Cardiac fibroblast (primary cell): ENCODE measurements at regions not wholly inside any gene's neighbourhood (a gene's known extent, or its start where the extent isn't known, plus 50 kb on each side); places are given as distances from the start of the nearest gene placed in this dataset.
A peak's percentile ranks its signal among the peaks of the same experiment; 100 is the strongest.

Source experiments
- DNase-seq, 2 donors: peaks; one replicate each; pipeline versions ENCODE4 v3.0.0 to v3.0.0-alpha.2; 2010; ENCODE audit warnings: low read depth in 2 of 2
- H3K4me3 ChIP-seq, 2 donors: replicated peaks in 1 of 2; 1 replicate in 1 of 2; 2 replicates in 1 of 2; pipeline ENCODE4 v1.5.1; 2011; ENCODE audit warnings: low read depth in 2 of 2, low read length in 2 of 2, mild to moderate bottlenecking in 2 of 2, moderate library complexity in 1 of 2
- TF ChIP-seq, protein P1 (sequence below): IDR thresholded peaks from one replicate; pipeline ENCODE4 v1.5.1; 2011; ENCODE audit warnings: low read depth, mild to moderate bottlenecking, low read length, inconsistent platforms

DNA sequence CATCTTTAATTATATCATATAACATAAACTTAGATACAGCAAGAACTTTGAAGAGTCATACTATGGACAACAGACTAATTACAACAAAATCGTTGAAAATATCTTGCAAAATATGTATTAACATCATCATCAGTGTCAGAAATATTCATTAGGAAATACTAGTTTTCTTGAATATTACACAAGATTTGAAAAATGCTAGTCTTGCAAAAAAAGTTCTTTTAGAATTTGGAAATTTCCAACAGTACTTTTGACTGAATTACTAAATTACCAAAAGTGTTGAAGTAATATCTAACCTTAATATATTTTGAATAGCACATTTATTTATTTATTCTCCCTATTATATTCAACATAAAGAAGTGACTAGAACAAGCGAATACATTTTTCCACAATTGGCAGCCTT is 1224.8 kb upstream of the EYS start:
- no peak overlapping the region for H3K4me3 ChIP-seq
- no peak for DNase-seq
- TF ChIP-seq, protein P1, sequence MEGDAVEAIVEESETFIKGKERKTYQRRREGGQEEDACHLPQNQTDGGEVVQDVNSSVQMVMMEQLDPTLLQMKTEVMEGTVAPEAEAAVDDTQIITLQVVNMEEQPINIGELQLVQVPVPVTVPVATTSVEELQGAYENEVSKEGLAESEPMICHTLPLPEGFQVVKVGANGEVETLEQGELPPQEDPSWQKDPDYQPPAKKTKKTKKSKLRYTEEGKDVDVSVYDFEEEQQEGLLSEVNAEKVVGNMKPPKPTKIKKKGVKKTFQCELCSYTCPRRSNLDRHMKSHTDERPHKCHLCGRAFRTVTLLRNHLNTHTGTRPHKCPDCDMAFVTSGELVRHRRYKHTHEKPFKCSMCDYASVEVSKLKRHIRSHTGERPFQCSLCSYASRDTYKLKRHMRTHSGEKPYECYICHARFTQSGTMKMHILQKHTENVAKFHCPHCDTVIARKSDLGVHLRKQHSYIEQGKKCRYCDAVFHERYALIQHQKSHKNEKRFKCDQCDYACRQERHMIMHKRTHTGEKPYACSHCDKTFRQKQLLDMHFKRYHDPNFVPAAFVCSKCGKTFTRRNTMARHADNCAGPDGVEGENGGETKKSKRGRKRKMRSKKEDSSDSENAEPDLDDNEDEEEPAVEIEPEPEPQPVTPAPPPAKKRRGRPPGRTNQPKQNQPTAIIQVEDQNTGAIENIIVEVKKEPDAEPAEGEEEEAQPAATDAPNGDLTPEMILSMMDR: no peak

DNA sequence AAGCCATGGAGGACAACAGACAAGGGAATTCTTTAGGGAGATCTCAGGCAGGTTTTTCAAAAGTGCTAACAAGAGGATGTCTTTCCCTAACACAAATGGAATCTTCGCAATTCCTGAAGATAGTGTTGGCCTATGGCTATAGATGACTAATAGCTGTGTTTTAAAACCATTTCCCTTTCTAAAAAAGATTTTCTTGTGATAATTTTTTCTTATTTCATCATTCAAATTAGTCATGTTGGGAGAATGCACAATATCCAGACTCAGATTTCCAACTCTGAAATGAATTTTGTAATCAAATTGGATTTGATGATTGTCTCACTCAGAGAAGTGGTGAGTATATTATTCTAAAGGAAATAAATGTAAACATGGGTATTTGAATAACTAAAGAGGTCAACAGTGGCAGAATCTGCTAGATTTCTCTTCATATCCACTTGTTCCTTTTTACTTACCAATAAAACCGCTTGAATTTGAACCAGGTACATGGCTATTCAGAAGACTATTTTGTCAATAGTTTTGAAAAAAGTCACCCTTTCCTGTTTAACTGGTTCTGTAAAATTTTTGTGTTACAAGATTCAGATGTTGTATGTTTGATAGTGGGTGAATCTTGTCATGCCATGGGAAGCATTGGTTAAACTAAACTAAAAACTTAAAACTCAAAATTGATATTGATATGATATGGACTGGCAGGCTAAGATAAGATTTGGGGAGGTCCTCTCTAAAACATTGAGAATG is 1223.7 kb upstream of the EYS start:
- H3K4me3 ChIP-seq: no peak overlapping the region
- DNase-seq: peak; percentile 56 to 63
- TF ChIP-seq, protein P1: no peak

DNA sequence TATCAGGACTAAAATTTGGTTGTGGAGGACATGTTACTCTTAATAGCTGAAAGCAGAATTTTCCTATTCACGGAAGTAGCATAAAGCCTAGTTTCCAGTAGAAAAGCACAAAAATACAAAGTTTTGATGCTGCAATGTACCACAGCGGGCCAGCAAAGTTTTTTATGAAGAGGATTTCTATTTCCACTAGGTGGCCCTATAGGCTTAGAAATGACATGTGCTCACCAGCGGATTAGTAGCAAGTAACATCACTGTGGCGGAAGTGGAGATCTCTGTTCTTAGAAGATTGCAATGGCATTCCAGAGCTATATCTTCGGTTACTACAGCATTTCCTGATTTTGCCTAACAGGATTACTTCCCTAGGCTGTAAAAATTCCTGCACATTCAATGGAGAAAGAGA is 1219.0 kb upstream of the EYS start:
- no peak overlapping the region for H3K4me3 ChIP-seq
- TF ChIP-seq, protein P1: peak; percentile 13
- DNase-seq: peak; percentile 60 to 66

DNA sequence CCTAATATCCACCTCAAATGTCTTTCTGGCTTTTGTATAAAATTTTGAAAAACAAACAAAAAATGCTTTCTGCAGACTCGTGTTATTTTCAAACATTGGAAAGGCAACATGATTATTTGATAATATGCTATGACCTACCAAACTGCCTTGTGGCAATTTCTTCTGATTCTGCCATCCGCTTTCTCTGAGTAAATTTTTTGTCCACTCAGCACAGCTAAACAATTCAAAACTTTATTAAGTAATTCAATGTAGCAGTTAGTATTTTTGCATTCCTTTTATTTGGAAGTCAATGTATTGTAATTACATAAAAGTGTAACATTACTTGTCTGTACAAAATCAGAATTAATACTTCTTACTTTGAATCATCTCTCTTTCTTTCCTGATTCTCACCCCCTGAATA is 1206.6 kb upstream of the EYS start:
- DNase-seq: no peak

DNA sequence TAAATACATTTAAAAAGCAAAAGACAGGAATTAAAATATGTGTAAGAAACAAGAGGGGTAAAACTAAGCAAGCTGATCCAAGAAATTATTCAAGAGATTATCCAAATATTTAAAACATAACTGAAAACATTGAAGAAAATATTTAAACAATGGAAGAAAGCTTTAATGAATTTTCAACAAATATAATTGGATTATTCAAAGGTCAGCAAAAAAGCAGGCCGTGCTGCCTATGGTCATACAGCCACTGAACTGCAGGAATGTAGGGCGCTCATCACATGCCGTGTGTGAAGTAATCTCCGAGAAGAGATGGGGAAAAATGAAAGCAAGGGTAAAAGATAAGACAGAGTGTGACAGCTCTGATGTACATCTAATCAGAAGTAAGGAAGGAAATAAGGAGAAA is 1195.4 kb upstream of the EYS start:
- DNase-seq: no peak
- TF ChIP-seq, protein P1: no peak
- no peak overlapping the region for H3K4me3 ChIP-seq

More for the DNA sequence above, 1206.6 kb upstream of the EYS start:
- TF ChIP-seq, protein P1: no peak
- no peak overlapping the region for H3K4me3 ChIP-seq

DNA sequence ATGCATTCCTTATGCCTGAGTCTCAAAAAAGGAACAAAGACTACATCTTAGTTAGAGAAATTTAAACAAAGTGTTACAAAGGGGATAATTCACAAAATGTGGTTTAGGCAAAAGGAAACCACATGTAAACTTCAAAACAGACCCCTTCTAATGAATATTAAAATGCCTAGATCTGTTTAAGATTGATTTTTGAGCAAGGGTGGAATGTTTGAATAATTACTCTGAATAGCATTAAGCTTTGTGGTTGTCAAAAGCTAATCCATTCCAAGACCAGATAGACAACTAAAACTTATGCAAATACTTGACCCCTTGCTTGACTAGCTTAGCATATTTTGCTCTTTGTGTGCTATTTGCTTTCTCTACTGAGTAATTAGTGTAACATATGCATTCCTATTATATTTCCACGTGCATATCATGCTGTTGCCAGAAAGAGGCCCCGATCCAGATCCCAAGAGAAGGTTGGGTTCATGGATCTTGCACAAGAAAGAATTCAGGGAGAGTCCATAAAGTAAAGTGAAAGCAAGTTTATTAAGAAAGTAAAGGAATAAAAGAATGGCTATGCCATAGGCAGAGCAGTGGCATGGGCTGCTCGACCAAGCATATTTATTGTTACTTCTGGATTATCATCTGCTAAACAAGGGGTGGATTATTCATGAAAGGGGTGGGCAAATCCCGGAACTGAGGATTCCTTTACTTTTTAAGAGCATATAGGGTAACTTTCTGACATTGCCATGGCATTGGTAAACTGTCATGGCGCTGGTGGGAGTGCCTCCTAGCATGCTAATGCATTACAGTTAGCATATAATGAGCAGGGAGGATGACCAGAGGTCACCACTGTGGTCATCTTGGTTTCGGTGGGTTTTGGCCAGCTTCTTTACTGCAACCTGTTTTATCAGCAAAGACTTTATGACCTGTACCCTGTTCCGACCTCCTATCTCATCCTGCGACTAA is 1193.4 kb upstream of the EYS start:
- TF ChIP-seq, protein P1: no peak
- H3K4me3 ChIP-seq: no peak overlapping the region
- peak; percentile 8 for DNase-seq
